ENCODE measurements at regions not wholly inside any gene's neighbourhood (a gene's known extent, or its start where the extent isn't known, plus 50 kb on each side); places are given as distances from the start of the nearest gene placed in this dataset.

- H3F3A ChIP-seq (replicated peaks; ENCODE audit: low read depth), result no peaks in the 10 kb centered on the region
- no peak overlapping the region for H3K27ac ChIP-seq (ENCODE audit: low read depth)
- TF ChIP-seq POLR2AphosphoS5 (IDR thresholded peaks at IDR 0.05; ENCODE audit: low read depth) (no peak), NANOG (IDR thresholded peaks at IDR 0.05; ENCODE audit: borderline replicate concordance) (no peak), CREB1 (CRISPR knock-in tag; IDR thresholded peaks at IDR 0.05; ENCODE audit: low read depth) (no peak), JUNB (IDR thresholded peaks at IDR 0.05; ENCODE audit: unreplicated experiment) (no peak)
- no peaks in the 10 kb centered on the region for H3K36me3 ChIP-seq (ENCODE audit: insufficient read depth)
- H2AFZ ChIP-seq, result no peak overlapping the region
- no peaks in the 10 kb centered on the region for H3K9me2 ChIP-seq (ENCODE audit: insufficient read depth)
- H3K79me2 ChIP-seq (replicated peaks; ENCODE audit: insufficient read depth), result no peaks in the 10 kb centered on the region
- peaks cover 6% of the 10 kb centered on the region; the same call in 2 of the 3 replicates for H3K9me3 Mint-ChIP-seq
- no peak for ATAC-seq
- no peak overlapping the region for H3K4me3 ChIP-seq
- no peak overlapping the region for H3K4me2 ChIP-seq
- DNase-seq (ENCODE audit: low spot score), result no peak
- H3K4me1 ChIP-seq (ENCODE audit: insufficient read depth), result no peaks in the 10 kb centered on the region
- H3K36me3 Mint-ChIP-seq (ENCODE audit: low read depth), result peaks cover 3% of the 10 kb centered on the region; the same call in 2 of the 3 replicates
- H3K4me3 Mint-ChIP-seq, result no peak overlapping the region
- no peaks in the 10 kb centered on the region for H3K27me3 Mint-ChIP-seq (ENCODE audit: insufficient read depth, low read depth, poor library complexity)
- no peaks in the 10 kb centered on the region for H4K20me1 ChIP-seq (replicated peaks; ENCODE audit: insufficient read depth)
- H3K4me1 Mint-ChIP-seq, result no peaks in the 10 kb centered on the region
- H3K27ac Mint-ChIP-seq, result no peak overlapping the region
- H3K27me3 ChIP-seq (ENCODE audit: insufficient read depth), result no peaks in the 10 kb centered on the region
These were observed 75.8 kb upstream of the LHX8 start for GRCh38 chr1:75058424-75058823.

GRCh38 chr1:75062111-75062510 lies 72.1 kb upstream of the LHX8 start:
- ATAC-seq (no peak), DNase-seq (ENCODE audit: low spot score) (no peak)
- no peak overlapping the region for H3K27ac Mint-ChIP-seq
- no peaks in the 10 kb centered on the region; the same call in 2 of the 3 replicates for H3K9me3 Mint-ChIP-seq
- no peak overlapping the region for H3K4me3 Mint-ChIP-seq
- Histone ChIP-seq H3K4me1 (ENCODE audit: insufficient read depth) (no peaks in the 10 kb centered on the region), H3K27ac (ENCODE audit: low read depth) (no peak overlapping the region), H3K4me3 (no peak overlapping the region), H2AFZ (no peak overlapping the region), H3F3A (replicated peaks; ENCODE audit: low read depth) (no peaks in the 10 kb centered on the region), H3K27me3 (ENCODE audit: insufficient read depth) (no peaks in the 10 kb centered on the region), H4K20me1 (replicated peaks; ENCODE audit: insufficient read depth) (no peaks in the 10 kb centered on the region), H3K9me2 (ENCODE audit: insufficient read depth) (no peaks in the 10 kb centered on the region), H3K4me2 (no peak overlapping the region), H3K79me2 (replicated peaks; ENCODE audit: insufficient read depth) (no peaks in the 10 kb centered on the region), H3K36me3 (ENCODE audit: insufficient read depth) (no peaks in the 10 kb centered on the region)
- H3K36me3 Mint-ChIP-seq (ENCODE audit: low read depth), result no peaks in the 10 kb centered on the region
- H3K4me1 Mint-ChIP-seq, result no peaks in the 10 kb centered on the region
- H3K27me3 Mint-ChIP-seq (ENCODE audit: insufficient read depth, low read depth, poor library complexity), result no peaks in the 10 kb centered on the region
- no peak for TF ChIP-seq ZNF114 (CRISPR knock-in tag; IDR thresholded peaks at IDR 0.05)
- no peak for TF ChIP-seq ZNF331 (CRISPR knock-in tag; IDR thresholded peaks at IDR 0.05; ENCODE audit: low read depth)
- TF ChIP-seq ZNF462 (CRISPR knock-in tag; IDR thresholded peaks at IDR 0.05), result no peak
- no peak for TF ChIP-seq REST (IDR thresholded peaks at IDR 0.05; ENCODE audit: unreplicated experiment)
- TF ChIP-seq EZH2 (IDR thresholded peaks at IDR 0.05; ENCODE audit: low read depth, unreplicated experiment), result no peak
- TF ChIP-seq NANOG (IDR thresholded peaks at IDR 0.05; ENCODE audit: borderline replicate concordance), result no peak
- no peak for TF ChIP-seq STAT1 (IDR thresholded peaks at IDR 0.05; ENCODE audit: unreplicated experiment)
- no peak for TF ChIP-seq EZH2phosphoT487 (IDR thresholded peaks at IDR 0.05; ENCODE audit: unreplicated experiment)
- TF ChIP-seq CTCF (conservative IDR thresholded peaks at IDR 0.05; ENCODE audit: low read depth in 2 of 2), result no peak
- TF ChIP-seq POLR2AphosphoS5 (IDR thresholded peaks at IDR 0.05; ENCODE audit: low read depth), result no peak
